Left ventricle myocardium inferior (tissue), 1 donor: ENCODE measurements at regions not wholly inside any gene's neighbourhood (a gene's known extent, or its start where the extent isn't known, plus 50 kb on each side); places are given as distances from the start of the nearest gene placed in this dataset.
"Not testable (repeated sequence)": the region's sequence is repeated elsewhere in the genome, so short reads cannot be mapped to it uniquely, and the experiment has no call there.

Source experiments
- DNase-seq: peaks from one replicate; pipeline ENCODE4 v3.0.0-alpha.2; 2020
- H3K27ac ChIP-seq: fragments of 200-600 bp; replicated peaks from 2 replicates; pipeline ENCODE4 v1.8.0; 2021
- H3K27me3 ChIP-seq: fragments of 200-600 bp; 2 replicates; pipeline ENCODE4 v1.8.0; 2021; ENCODE audit warnings: low read depth
- H3K36me3 ChIP-seq: fragments of 200-600 bp; 2 replicates; pipeline ENCODE4 v1.8.0; 2021
- H3K4me1 ChIP-seq: fragments of 200-600 bp; 2 replicates; pipeline ENCODE4 v1.8.0; 2021
- H3K4me3 ChIP-seq: fragments of 200-600 bp; 2 replicates; pipeline ENCODE4 v1.8.0; 2021; ENCODE audit warnings: mild to moderate bottlenecking, moderate library complexity
- H3K9me3 ChIP-seq: fragments of 200-600 bp; replicated peaks from 2 replicates; pipeline ENCODE4 v1.8.0; 2021
- intact Hi-C: fragments of 100-400 bp; cut with micrococcal nuclease; formaldehyde crosslinking; loops from one replicate; pipeline ENCODE4 v1.11.0; 2022
- TF ChIP-seq, protein P1 (sequence below): fragments of 200-600 bp; IDR thresholded peaks from 2 replicates; pipeline ENCODE4 v1.8.0; 2021; ENCODE audit warnings: antibody characterized with exemption, mild to moderate bottlenecking, borderline replicate concordance
- donor health status: DM: no; HTN: yes; CAD: no; lungs with severe emphysema.

GRCh38 chr14:40009771-40010170 lies 577.5 kb upstream of the FBXO33 start:
- Histone ChIP-seq H3K27me3 (no peaks in the 10 kb centered on the region), H3K27ac (no peak overlapping the region), H3K4me1 (no peaks in the 10 kb centered on the region), H3K9me3 (no peaks in the 10 kb centered on the region), H3K4me3 (no peak overlapping the region), H3K36me3 (no peaks in the 10 kb centered on the region)
- no peak for DNase-seq
- intact Hi-C loops: no loop called here
- TF ChIP-seq, protein P1, sequence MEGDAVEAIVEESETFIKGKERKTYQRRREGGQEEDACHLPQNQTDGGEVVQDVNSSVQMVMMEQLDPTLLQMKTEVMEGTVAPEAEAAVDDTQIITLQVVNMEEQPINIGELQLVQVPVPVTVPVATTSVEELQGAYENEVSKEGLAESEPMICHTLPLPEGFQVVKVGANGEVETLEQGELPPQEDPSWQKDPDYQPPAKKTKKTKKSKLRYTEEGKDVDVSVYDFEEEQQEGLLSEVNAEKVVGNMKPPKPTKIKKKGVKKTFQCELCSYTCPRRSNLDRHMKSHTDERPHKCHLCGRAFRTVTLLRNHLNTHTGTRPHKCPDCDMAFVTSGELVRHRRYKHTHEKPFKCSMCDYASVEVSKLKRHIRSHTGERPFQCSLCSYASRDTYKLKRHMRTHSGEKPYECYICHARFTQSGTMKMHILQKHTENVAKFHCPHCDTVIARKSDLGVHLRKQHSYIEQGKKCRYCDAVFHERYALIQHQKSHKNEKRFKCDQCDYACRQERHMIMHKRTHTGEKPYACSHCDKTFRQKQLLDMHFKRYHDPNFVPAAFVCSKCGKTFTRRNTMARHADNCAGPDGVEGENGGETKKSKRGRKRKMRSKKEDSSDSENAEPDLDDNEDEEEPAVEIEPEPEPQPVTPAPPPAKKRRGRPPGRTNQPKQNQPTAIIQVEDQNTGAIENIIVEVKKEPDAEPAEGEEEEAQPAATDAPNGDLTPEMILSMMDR: no peak

GRCh38 chr14:40008345-40008744 lies 576.1 kb upstream of the FBXO33 start:
- H3K27me3 ChIP-seq, intact Hi-C loops, H3K9me3 ChIP-seq, H3K27ac ChIP-seq, DNase-seq, H3K4me3 ChIP-seq, H3K4me1 ChIP-seq, H3K36me3 ChIP-seq: not testable (repeated sequence)

DNA sequence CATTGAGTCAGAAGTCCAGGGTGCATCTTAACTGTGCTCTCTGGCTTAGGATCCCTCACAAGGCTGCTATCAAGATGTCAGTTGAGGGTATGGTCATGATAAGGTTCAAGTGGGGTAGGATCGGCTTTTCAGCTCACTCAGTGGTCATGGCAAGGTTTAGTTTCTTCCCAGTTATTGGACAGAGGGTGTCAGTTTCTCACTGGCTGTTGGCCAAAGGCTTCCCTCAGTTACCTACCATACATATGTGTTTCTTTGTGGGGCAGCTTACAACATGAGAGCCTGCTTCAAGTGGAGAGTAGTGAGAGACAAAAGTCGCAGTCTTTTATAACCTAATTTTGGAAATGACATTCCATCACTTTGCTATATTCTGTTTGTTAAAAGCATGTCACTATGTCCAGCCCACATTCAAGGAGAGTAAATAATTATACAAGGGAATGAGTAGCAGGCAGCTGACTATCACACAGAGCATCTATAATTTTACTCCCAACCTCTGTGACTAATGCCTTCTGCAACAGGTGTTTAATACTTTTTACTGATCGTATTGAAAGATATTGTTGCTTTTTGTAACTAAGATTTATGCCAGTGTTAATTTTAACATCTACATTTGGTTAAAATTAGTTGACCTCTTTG lies 572.8 kb upstream of the FBXO33 start:
- H3K4me1 ChIP-seq: no peaks in the 10 kb centered on the region
- H3K36me3 ChIP-seq: no peaks in the 10 kb centered on the region
- no peak overlapping the region for H3K27ac ChIP-seq
- intact Hi-C loops: no loop called here
- no peaks in the 10 kb centered on the region for H3K27me3 ChIP-seq
- no peaks in the 10 kb centered on the region for H3K9me3 ChIP-seq
- H3K4me3 ChIP-seq: no peak overlapping the region
- no peak for DNase-seq
- TF ChIP-seq, protein P1: no peak

DNA sequence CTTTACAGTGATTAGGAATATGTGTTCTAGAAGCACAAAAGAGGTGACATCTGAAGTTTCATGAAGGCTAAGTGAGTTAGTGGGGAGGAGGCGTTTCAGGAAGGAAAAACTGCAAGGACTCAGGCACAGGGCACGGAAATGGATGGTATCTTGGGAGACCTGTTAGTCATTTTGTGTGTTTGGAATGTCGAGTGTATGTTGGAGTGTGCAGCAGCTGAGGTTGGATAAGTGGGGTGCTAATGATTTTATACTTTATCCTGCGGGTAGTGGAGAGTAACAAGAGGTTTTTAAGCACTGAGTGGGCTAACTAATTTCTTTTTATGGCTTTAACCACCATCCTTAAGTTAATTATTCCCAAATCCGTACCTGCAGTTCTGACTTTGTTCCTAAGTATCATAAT lies 571.5 kb upstream of the FBXO33 start:
- TF ChIP-seq, protein P1: no peak
- H3K9me3 ChIP-seq: no peaks in the 10 kb centered on the region
- H3K4me1 ChIP-seq: no peaks in the 10 kb centered on the region
- no peak overlapping the region for H3K4me3 ChIP-seq
- H3K27ac ChIP-seq: no peak overlapping the region
- intact Hi-C loops: no loop called here
- no peaks in the 10 kb centered on the region for H3K36me3 ChIP-seq
- no peaks in the 10 kb centered on the region for H3K27me3 ChIP-seq
- no peak for DNase-seq

GRCh38 chr14:39998854-39999253 lies 566.6 kb upstream of the FBXO33 start:
- no peak overlapping the region for H3K27ac ChIP-seq
- intact Hi-C loops: no loop called here
- TF ChIP-seq, protein P1: no peak
- no peaks in the 10 kb centered on the region for H3K4me1 ChIP-seq
- H3K27me3 ChIP-seq: no peaks in the 10 kb centered on the region
- no peak for DNase-seq
- no peaks in the 10 kb centered on the region for H3K9me3 ChIP-seq
- H3K4me3 ChIP-seq: no peak overlapping the region
- H3K36me3 ChIP-seq: no peaks in the 10 kb centered on the region

DNA sequence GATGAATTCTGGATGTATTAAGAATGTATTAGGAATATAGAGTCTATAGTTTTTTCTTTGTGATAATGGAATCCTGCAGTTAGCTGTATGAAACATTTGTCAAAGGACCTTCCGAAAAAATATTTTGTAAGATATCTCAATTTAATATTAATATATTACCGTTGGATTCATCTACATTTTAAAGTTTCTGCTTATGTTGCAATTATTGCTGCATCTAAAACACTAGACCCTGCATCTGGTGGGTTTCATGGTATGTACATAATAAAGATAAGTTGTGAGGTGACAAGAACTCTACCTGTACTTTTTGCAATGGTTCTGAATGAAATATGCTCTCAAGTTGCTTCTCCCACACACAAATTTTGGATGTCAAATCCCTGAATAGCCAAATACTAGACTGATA lies 565.9 kb upstream of the FBXO33 start:
- Histone ChIP-seq H3K36me3 (no peaks in the 10 kb centered on the region), H3K27me3 (no peaks in the 10 kb centered on the region), H3K4me1 (no peaks in the 10 kb centered on the region), H3K27ac (no peak overlapping the region), H3K4me3 (no peak overlapping the region), H3K9me3 (no peaks in the 10 kb centered on the region)
- intact Hi-C loops: no loop called here
- no peak for DNase-seq
- TF ChIP-seq, protein P1: no peak
